ENCODE measurements at regions not wholly inside any gene's neighbourhood (a gene's known extent, or its start where the extent isn't known, plus 50 kb on each side); places are given as distances from the start of the nearest gene placed in this dataset.

DNA sequence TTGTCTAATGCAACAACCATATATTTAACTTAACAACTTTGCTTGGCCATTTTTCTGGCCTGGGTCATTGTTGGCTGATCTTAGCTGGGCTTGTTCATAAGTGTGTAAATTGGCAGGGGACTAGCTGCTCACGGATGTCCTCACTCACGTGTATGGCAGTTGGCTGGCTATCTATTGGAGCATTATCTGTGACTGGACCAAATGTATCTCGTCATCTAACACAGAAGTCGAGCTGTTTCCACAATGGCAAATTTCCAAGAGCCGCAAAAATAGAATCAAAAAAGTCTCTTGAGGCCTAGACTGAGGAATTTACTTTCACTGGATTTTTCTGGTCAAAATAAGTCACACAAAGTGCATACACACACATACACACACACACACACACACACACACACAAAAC lies 893.3 kb downstream of the FAM181B start:
- H2BK20ac ChIP-seq (ENCODE audit: low read depth, low read length, poor library complexity, severe bottlenecking): no peak overlapping the region
- no peaks in the 10 kb centered on the region for H3K79me2 ChIP-seq (ENCODE audit: insufficient read depth, low read length)
- no peak overlapping the region for H3K18ac ChIP-seq (ENCODE audit: insufficient read length, low read depth, low read length)
- no peak overlapping the region for H3K4ac ChIP-seq (ENCODE audit: low read depth, low read length)
- no peak overlapping the region for H2BK15ac ChIP-seq (ENCODE audit: low read depth, low read length)
- Mint-ChIP-seq H3K4me1 (no peaks in the 10 kb centered on the region), H3K27ac (no peak overlapping the region), H3K9me3 (no peaks in the 10 kb centered on the region), H3K27me3 (ENCODE audit: low read depth) (no peaks in the 10 kb centered on the region), H3K36me3 (ENCODE audit: insufficient read depth in 1 of 3, low read depth in 3 of 3) (no peaks in the 10 kb centered on the region), H3K4me3 (no peak overlapping the region)
- H4K8ac ChIP-seq (replicated peaks; ENCODE audit: insufficient read length, low read depth, low read length): no peak overlapping the region
- no peak overlapping the region for H2BK120ac ChIP-seq (ENCODE audit: low read depth, low read length, poor library complexity, severe bottlenecking)
- H4K20me1 ChIP-seq (ENCODE audit: control insufficient read depth, insufficient read depth, insufficient read length): no peaks in the 10 kb centered on the region
- no peaks in the 10 kb centered on the region for H3K23me2 ChIP-seq (ENCODE audit: insufficient read length, low read depth, low read length, poor library complexity, severe bottlenecking)
- TF ChIP-seq, protein P1, sequence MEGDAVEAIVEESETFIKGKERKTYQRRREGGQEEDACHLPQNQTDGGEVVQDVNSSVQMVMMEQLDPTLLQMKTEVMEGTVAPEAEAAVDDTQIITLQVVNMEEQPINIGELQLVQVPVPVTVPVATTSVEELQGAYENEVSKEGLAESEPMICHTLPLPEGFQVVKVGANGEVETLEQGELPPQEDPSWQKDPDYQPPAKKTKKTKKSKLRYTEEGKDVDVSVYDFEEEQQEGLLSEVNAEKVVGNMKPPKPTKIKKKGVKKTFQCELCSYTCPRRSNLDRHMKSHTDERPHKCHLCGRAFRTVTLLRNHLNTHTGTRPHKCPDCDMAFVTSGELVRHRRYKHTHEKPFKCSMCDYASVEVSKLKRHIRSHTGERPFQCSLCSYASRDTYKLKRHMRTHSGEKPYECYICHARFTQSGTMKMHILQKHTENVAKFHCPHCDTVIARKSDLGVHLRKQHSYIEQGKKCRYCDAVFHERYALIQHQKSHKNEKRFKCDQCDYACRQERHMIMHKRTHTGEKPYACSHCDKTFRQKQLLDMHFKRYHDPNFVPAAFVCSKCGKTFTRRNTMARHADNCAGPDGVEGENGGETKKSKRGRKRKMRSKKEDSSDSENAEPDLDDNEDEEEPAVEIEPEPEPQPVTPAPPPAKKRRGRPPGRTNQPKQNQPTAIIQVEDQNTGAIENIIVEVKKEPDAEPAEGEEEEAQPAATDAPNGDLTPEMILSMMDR (conservative IDR thresholded peaks at IDR 0.05): no peak
- H3K9ac ChIP-seq (ENCODE audit: extremely low read depth, insufficient read length, low read length): no peak overlapping the region
- no peaks in the 10 kb centered on the region for H3K79me1 ChIP-seq (ENCODE audit: insufficient read depth, low read depth, low read length, poor library complexity, severe bottlenecking)
- H3K9me3 ChIP-seq (ENCODE audit: control insufficient read depth, low read depth, low read length): no peaks in the 10 kb centered on the region
- no peak overlapping the region for H2AK5ac ChIP-seq (ENCODE audit: insufficient read length, low read length)
- no peak overlapping the region for H3K4me2 ChIP-seq (ENCODE audit: insufficient read depth, insufficient read length, low read length)
- H3K23ac ChIP-seq (ENCODE audit: insufficient read length, low read depth, low read length): no peak overlapping the region
- no peaks in the 10 kb centered on the region for H3K27me3 ChIP-seq (ENCODE audit: insufficient read depth, low read length)
- no peak overlapping the region for H3K14ac ChIP-seq (ENCODE audit: insufficient read depth, low read length)
- WGBS (ENCODE audit: extremely low coverage, insufficient read length, low lambda C conversion rate): no CpG with 5 or more reads among the region's 5 CpGs
- no peak overlapping the region for H3K56ac ChIP-seq (ENCODE audit: insufficient read length, low read depth, low read length)
- no peak overlapping the region for H3K27ac ChIP-seq (ENCODE audit: insufficient read length, low read depth, low read length)
- no peak overlapping the region for H2AFZ ChIP-seq (ENCODE audit: low read length)
- H2BK5ac ChIP-seq (ENCODE audit: insufficient read length, low read length): no peak overlapping the region
- no peak overlapping the region for H3T11ph ChIP-seq (ENCODE audit: low read length)
- H3K4me1 ChIP-seq (ENCODE audit: insufficient read depth, low read length): no peaks in the 10 kb centered on the region
- no peak for DNase-seq
- H2BK12ac ChIP-seq (ENCODE audit: insufficient read length, low read depth, low read length): no peak overlapping the region
- H4K91ac ChIP-seq (ENCODE audit: insufficient read length, low read depth, low read length): no peak overlapping the region
- no peak overlapping the region for H4K5ac ChIP-seq (ENCODE audit: insufficient read length, low read depth, low read length)

Data from H9 (cell line).